SK-N-SH treated with all-trans-retinoic acid at 6 μM for 48 hours (cell line): ENCODE measurements at regions not wholly inside any gene's neighbourhood (a gene's known extent, or its start where the extent isn't known, plus 50 kb on each side); places are given as distances from the start of the nearest gene placed in this dataset.

Experiments
- GLIS3 ChIP-seq: fragments of 250-450 bp; sonication (Bioruptor Pico); IDR thresholded peaks from 2 replicates; pipeline ENCODE4 v1.5.0; 2020; ENCODE audit warnings: mild to moderate bottlenecking, moderate library complexity
- RARB ChIP-seq: fragments of 250-450 bp; sonication (Bioruptor Pico); IDR thresholded peaks from 2 replicates; pipeline ENCODE4 v1.8.0; 2021; ENCODE audit warnings: mild to moderate bottlenecking, moderate library complexity
- TCF4 ChIP-seq: fragments of 250-450 bp; sonication (Bioruptor Pico); IDR thresholded peaks from 2 replicates; pipeline ENCODE4 v1.8.0; 2021; ENCODE audit warnings: mild to moderate bottlenecking, moderate library complexity, borderline replicate concordance
- ZC3H10 ChIP-seq: fragments of 250-450 bp; sonication (Bioruptor Pico); IDR thresholded peaks from 2 replicates; pipeline ENCODE4 v1.5.1; 2021; ENCODE audit warnings: mild to moderate bottlenecking, moderate library complexity
- ZNF8 ChIP-seq: fragments of 450-650 bp; formaldehyde crosslinking; IDR thresholded peaks from 2 replicates; pipeline ENCODE4 v1.5.0; 2020; ENCODE audit warnings: mild to moderate bottlenecking, moderate library complexity
- TF ChIP-seq, protein P1 (sequence below): fragments of 250-450 bp; sonication (Bioruptor Pico); IDR thresholded peaks from 2 replicates; pipeline ENCODE4 v1.8.0; 2020; ENCODE audit warnings: mild to moderate bottlenecking, moderate library complexity, borderline replicate concordance

DNA sequence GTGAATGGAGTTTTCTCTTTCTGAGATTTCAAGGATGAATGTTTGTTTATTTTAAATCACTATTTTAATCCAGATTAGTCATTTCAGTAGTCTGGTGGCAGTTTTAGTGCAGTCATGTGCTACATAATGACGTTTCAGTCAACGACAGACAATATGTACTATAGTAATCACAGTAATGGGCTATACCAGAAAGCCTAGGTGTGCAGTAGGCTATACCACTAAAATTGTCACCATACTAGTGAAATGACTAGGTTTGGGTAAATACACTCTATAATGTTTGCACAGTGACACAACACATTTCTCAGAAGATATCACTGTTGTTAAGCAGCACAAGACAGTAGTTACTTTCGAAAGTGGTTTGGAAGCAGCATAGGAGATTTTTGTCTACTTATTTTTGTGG, 203.1 kb downstream of the ETNK1 start:
- TF ChIP-seq ZNF8 (CRISPR knock-in tag) (no peak), ZC3H10 (CRISPR knock-in tag) (no peak), RARB (CRISPR knock-in tag) (no peak), GLIS3 (CRISPR knock-in tag) (no peak), TCF4 (CRISPR knock-in tag) (no peak)
- TF ChIP-seq, protein P1, sequence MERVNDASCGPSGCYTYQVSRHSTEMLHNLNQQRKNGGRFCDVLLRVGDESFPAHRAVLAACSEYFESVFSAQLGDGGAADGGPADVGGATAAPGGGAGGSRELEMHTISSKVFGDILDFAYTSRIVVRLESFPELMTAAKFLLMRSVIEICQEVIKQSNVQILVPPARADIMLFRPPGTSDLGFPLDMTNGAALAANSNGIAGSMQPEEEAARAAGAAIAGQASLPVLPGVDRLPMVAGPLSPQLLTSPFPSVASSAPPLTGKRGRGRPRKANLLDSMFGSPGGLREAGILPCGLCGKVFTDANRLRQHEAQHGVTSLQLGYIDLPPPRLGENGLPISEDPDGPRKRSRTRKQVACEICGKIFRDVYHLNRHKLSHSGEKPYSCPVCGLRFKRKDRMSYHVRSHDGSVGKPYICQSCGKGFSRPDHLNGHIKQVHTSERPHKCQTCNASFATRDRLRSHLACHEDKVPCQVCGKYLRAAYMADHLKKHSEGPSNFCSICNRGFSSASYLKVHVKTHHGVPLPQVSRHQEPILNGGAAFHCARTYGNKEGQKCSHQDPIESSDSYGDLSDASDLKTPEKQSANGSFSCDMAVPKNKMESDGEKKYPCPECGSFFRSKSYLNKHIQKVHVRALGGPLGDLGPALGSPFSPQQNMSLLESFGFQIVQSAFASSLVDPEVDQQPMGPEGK (CRISPR knock-in tag), result no peak
